IPS-NIHi7 (cell line): ENCODE measurements at regions not wholly inside any gene's neighbourhood (a gene's known extent, or its start where the extent isn't known, plus 50 kb on each side); places are given as distances from the start of the nearest gene placed in this dataset.
"Not testable (repeated sequence)": the region's sequence is repeated elsewhere in the genome, so short reads cannot be mapped to it uniquely, and the experiment has no call there.

ENCODE experiments used
- DNase-seq: peaks from one replicate; pipeline ENCODE4 v3.0.0; 2012; ENCODE audit warnings: mixed read lengths; ENCODE audit errors: extremely low spot score

- DNase-seq, result no peak
Observed at GRCh38 chr4:64824591-64824990, 415.3 kb upstream of the TECRL start.

GRCh38 chr4:64822405-64822804 is 413.2 kb upstream of the TECRL start:
- DNase-seq, result no peak

- no peak for DNase-seq
Observed at GRCh38 chr4:64821219-64821976, 412.1 kb upstream of the TECRL start.

GRCh38 chr4:64814616-64815015 is 405.4 kb upstream of the TECRL start:
- DNase-seq, result no peak

GRCh38 chr4:64807821-64808220 is 398.6 kb upstream of the TECRL start:
- DNase-seq, result no peak

GRCh38 chr4:64799751-64800150 is 390.5 kb upstream of the TECRL start:
- DNase-seq, result no peak

GRCh38 chr4:64798828-64799227 is 389.6 kb upstream of the TECRL start:
- DNase-seq, result not testable (repeated sequence)

- no peak for DNase-seq
Observed at GRCh38 chr4:64796581-64796980, 387.3 kb upstream of the TECRL start.

GRCh38 chr4:64784125-64784524 is 374.9 kb upstream of the TECRL start:
- DNase-seq, result no peak

- DNase-seq, result peak; percentile 13
Observed at GRCh38 chr4:64781737-64782326, 372.6 kb upstream of the TECRL start.

GRCh38 chr4:64780664-64781063 is 371.4 kb upstream of the TECRL start:
- DNase-seq, result no peak

- no peak for DNase-seq
Observed at GRCh38 chr4:64777286-64777685, 368.0 kb upstream of the TECRL start.

- no peak for DNase-seq
Observed at GRCh38 chr4:64776820-64777219, 367.6 kb upstream of the TECRL start.

GRCh38 chr4:64774626-64775025 is 365.4 kb upstream of the TECRL start:
- DNase-seq, result no peak

GRCh38 chr4:64771149-64771548 is 361.9 kb upstream of the TECRL start:
- no peak for DNase-seq

GRCh38 chr4:64767547-64767946 is 358.3 kb upstream of the TECRL start:
- DNase-seq, result no peak

GRCh38 chr4:64766565-64766964 is 357.3 kb upstream of the TECRL start:
- DNase-seq, result no peak

- DNase-seq, result no peak
Observed at GRCh38 chr4:64756016-64756415, 346.8 kb upstream of the TECRL start.

GRCh38 chr4:64747919-64748715 is 338.9 kb upstream of the TECRL start:
- no peak for DNase-seq

- DNase-seq, result no peak
Observed at GRCh38 chr4:64738240-64738639, 329.0 kb upstream of the TECRL start.

GRCh38 chr4:64737854-64738138 is 328.5 kb upstream of the TECRL start:
- not testable (repeated sequence) for DNase-seq

- DNase-seq, result no peak
Observed at GRCh38 chr4:64737026-64737853, 328.0 kb upstream of the TECRL start.
